ENCODE measurements at regions not wholly inside any gene's neighbourhood (a gene's known extent, or its start where the extent isn't known, plus 50 kb on each side); places are given as distances from the start of the nearest gene placed in this dataset.

- H3K27me3 Mint-ChIP-seq (ENCODE audit: low read depth) = no peaks in the 10 kb centered on the region
- ChIA-PET CTCF (no interaction called here), POLR2A (no interaction called here)
- H3K4me1 Mint-ChIP-seq = peaks cover 20% of the 10 kb centered on the region
- no peaks in the 10 kb centered on the region for H3K9me3 Mint-ChIP-seq
- H3K27ac Mint-ChIP-seq = no peak overlapping the region
- TF ChIP-seq USF1 (CRISPR knock-in tag; IDR thresholded peaks at IDR 0.05) (no peak), E2F4 (CRISPR knock-in tag; IDR thresholded peaks at IDR 0.05; ENCODE audit: borderline replicate concordance, low read depth) (no peak), TEAD4 (CRISPR knock-in tag; IDR thresholded peaks at IDR 0.05) (no peak), TEAD1 (CRISPR knock-in tag; IDR thresholded peaks at IDR 0.05) (no peak), TP53 (CRISPR knock-in tag; IDR thresholded peaks at IDR 0.05) (no peak), ZNF416 (CRISPR knock-in tag; IDR thresholded peaks at IDR 0.05) (no peak), NR1H2 (CRISPR knock-in tag; IDR thresholded peaks at IDR 0.05) (no peak), FOXP1 (CRISPR knock-in tag; IDR thresholded peaks at IDR 0.05; ENCODE audit: borderline replicate concordance) (no peak)
- DNase-seq (ENCODE audit: low spot score) = no peak
- ATAC-seq = no peak
- no peak overlapping the region for H3K4me3 Mint-ChIP-seq
- H3K36me3 Mint-ChIP-seq = no peaks in the 10 kb centered on the region
Observed at GRCh38 chr12:20187456-20187855, 180.9 kb upstream of the PDE3A start.

- TF ChIP-seq MLX (CRISPR knock-in tag; IDR thresholded peaks at IDR 0.05) (no peak), CREM (CRISPR knock-in tag; IDR thresholded peaks at IDR 0.05) (no peak), ZBTB43 (CRISPR knock-in tag; IDR thresholded peaks at IDR 0.05) (no peak), SP1 (CRISPR knock-in tag; conservative IDR thresholded peaks at IDR 0.05) (no peak), OVOL2 (CRISPR knock-in tag; IDR thresholded peaks at IDR 0.05; ENCODE audit: borderline replicate concordance) (no peak), PRDM15 (CRISPR knock-in tag; IDR thresholded peaks at IDR 0.05) (no peak), SMAD4 (CRISPR knock-in tag; IDR thresholded peaks at IDR 0.05) (no peak), GTF2I (CRISPR knock-in tag; conservative IDR thresholded peaks at IDR 0.05) (no peak), ZNF423 (CRISPR knock-in tag; IDR thresholded peaks at IDR 0.05) (no peak), FOXK1 (CRISPR knock-in tag; IDR thresholded peaks at IDR 0.05) (no peak), ZNF263 (CRISPR knock-in tag; IDR thresholded peaks at IDR 0.05; ENCODE audit: low read depth) (no peak), NFYB (CRISPR knock-in tag; conservative IDR thresholded peaks at IDR 0.05; ENCODE audit: low read depth) (no peak), ZNF532 (CRISPR knock-in tag; IDR thresholded peaks at IDR 0.05; ENCODE audit: borderline replicate concordance) (no peak), JAZF1 (CRISPR knock-in tag; IDR thresholded peaks at IDR 0.05) (no peak)
- DNase-seq (ENCODE audit: low spot score) (no peak), ATAC-seq (no peak)
- peaks cover 13% of the 10 kb centered on the region for H3K4me1 Mint-ChIP-seq
- CTCF ChIA-PET = no interaction called here
- no peaks in the 10 kb centered on the region for H3K36me3 Mint-ChIP-seq
- no peak overlapping the region for H3K4me3 Mint-ChIP-seq
- POLR2A ChIA-PET = no interaction called here
- H3K27me3 Mint-ChIP-seq (ENCODE audit: low read depth) = no peaks in the 10 kb centered on the region
- H3K27ac Mint-ChIP-seq = no peak overlapping the region
- no peaks in the 10 kb centered on the region for H3K9me3 Mint-ChIP-seq
Observed at GRCh38 chr12:20188930-20189653, 179.2 kb upstream of the PDE3A start.
